ENCODE measurements at regions not wholly inside any gene's neighbourhood (a gene's known extent, or its start where the extent isn't known, plus 50 kb on each side); places are given as distances from the start of the nearest gene placed in this dataset.

DNA sequence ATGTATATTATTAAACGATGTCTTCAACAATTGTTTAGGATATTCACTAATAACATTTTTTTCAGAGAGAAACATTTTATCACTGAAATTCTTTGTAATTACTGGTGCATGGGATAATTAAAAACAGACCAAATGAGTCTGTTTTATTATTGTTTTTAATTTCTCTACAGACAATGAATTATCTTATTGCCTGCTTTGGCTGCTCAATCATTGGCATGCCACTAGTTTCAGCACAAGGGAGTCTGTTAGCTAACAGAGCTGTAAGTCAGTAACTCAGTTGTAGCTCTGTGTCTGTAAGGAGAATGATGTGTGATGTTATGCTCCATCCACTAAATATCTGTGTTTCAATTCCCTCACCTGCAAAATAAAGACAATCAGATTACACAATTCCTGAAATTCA is 443.9 kb downstream of the PRR16 start:
- intact Hi-C loops (cut with micrococcal nuclease), result no loop called here
- no peak overlapping the region for H3K4me2 ChIP-seq (replicated peaks; ENCODE audit: low read depth, low read length, poor library complexity, severe bottlenecking)
- Mint-ChIP-seq H3K27me3 (no peaks in the 10 kb centered on the region), H3K9me3 (ENCODE audit: insufficient read depth) (no peaks in the 10 kb centered on the region), H3K27ac (no peak overlapping the region), H3K4me3 (no peak overlapping the region), H3K4me1 (no peaks in the 10 kb centered on the region)
- no peak overlapping the region for H3K4me3 ChIP-seq (ENCODE audit: control extremely low read depth in 1 of 5, extremely low read depth in 1 of 5, insufficient read depth in 1 of 5, low read depth in 2 of 5, low read length in 4 of 5)
- no peaks in the 10 kb centered on the region for H3K9me3 ChIP-seq (ENCODE audit: control extremely low read depth in 1 of 3, control insufficient read depth in 2 of 3, insufficient read depth in 1 of 3, low read length in 2 of 3)
- H3K79me2 ChIP-seq (ENCODE audit: control insufficient read depth, insufficient read depth, low read length), result no peaks in the 10 kb centered on the region
- H3K36me3 ChIP-seq (replicated peaks in 1 of 2; ENCODE audit: control extremely low read depth in 1 of 2, control insufficient read depth in 1 of 2, extremely low read depth in 1 of 2, insufficient read depth in 2 of 2, low read length in 1 of 2), result no peaks in the 10 kb centered on the region
- WGBS (ENCODE audit: insufficient coverage), result no CpG with 5 or more reads among the region's 1 CpG
- no peaks in the 10 kb centered on the region for H4K20me1 ChIP-seq (ENCODE audit: control insufficient read depth, insufficient read depth, low read length, poor library complexity, severe bottlenecking)
- no peak overlapping the region for H3K9ac ChIP-seq (ENCODE audit: low read length)
- no peaks in the 10 kb centered on the region for H3K27me3 ChIP-seq (replicated peaks in 1 of 4; ENCODE audit: control extremely low read depth in 1 of 4, control insufficient read depth in 3 of 4, insufficient read depth in 4 of 4, low read length in 3 of 4)
- no peak overlapping the region for H2AFZ ChIP-seq (ENCODE audit: insufficient read depth, low read depth, low read length, poor library complexity, severe bottlenecking)
- no peak overlapping the region for H3K27ac ChIP-seq (ENCODE audit: low read length in 2 of 2)
- no peaks in the 10 kb centered on the region for H3K4me1 ChIP-seq (ENCODE audit: control insufficient read depth in 2 of 2, insufficient read depth in 2 of 2, low read length in 2 of 2)
- POLR2A ChIA-PET, result no interaction called here
- no peak for ATAC-seq (ENCODE audit: low read depth)
- CTCF ChIA-PET, result no interaction called here
- no peak for DNase-seq
- TF ChIP-seq EZH2 (IDR thresholded peaks at IDR 0.05; ENCODE audit: borderline replicate concordance, insufficient read depth, low read depth, low read length, poor library complexity, severe bottlenecking), result no peak
- TF ChIP-seq, protein P1, sequence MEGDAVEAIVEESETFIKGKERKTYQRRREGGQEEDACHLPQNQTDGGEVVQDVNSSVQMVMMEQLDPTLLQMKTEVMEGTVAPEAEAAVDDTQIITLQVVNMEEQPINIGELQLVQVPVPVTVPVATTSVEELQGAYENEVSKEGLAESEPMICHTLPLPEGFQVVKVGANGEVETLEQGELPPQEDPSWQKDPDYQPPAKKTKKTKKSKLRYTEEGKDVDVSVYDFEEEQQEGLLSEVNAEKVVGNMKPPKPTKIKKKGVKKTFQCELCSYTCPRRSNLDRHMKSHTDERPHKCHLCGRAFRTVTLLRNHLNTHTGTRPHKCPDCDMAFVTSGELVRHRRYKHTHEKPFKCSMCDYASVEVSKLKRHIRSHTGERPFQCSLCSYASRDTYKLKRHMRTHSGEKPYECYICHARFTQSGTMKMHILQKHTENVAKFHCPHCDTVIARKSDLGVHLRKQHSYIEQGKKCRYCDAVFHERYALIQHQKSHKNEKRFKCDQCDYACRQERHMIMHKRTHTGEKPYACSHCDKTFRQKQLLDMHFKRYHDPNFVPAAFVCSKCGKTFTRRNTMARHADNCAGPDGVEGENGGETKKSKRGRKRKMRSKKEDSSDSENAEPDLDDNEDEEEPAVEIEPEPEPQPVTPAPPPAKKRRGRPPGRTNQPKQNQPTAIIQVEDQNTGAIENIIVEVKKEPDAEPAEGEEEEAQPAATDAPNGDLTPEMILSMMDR (IDR thresholded peaks at IDR 0.05), result no peak

DNA sequence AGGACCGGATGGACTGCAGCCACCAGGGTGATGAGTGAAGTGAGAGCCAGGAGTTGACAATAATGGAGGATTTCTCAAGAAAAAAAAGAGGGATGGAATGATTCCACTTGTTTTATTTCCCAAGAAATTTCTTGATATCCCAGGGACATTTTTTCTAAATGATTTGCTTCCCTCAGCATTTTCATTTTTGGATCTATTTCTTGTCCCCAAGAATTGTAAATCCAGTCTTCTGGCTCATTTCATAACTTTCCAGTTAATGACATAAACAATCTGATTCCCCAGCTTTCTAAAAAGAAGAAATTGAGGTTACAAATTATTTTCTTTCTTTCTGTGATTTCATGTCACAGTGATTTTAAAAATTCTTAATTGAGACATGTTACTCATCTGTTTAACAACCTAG is 446.5 kb downstream of the PRR16 start:
- Histone ChIP-seq H3K9me3 (ENCODE audit: control extremely low read depth in 1 of 3, control insufficient read depth in 2 of 3, insufficient read depth in 1 of 3, low read length in 2 of 3) (no peaks in the 10 kb centered on the region), H3K27me3 (replicated peaks in 1 of 4; ENCODE audit: control extremely low read depth in 1 of 4, control insufficient read depth in 3 of 4, insufficient read depth in 4 of 4, low read length in 3 of 4) (no peaks in the 10 kb centered on the region), H3K9ac (ENCODE audit: low read length) (no peak overlapping the region), H3K36me3 (replicated peaks in 1 of 2; ENCODE audit: control extremely low read depth in 1 of 2, control insufficient read depth in 1 of 2, extremely low read depth in 1 of 2, insufficient read depth in 2 of 2, low read length in 1 of 2) (no peaks in the 10 kb centered on the region), H3K27ac (ENCODE audit: low read length in 2 of 2) (no peak overlapping the region), H3K79me2 (ENCODE audit: control insufficient read depth, insufficient read depth, low read length) (no peaks in the 10 kb centered on the region), H3K4me1 (ENCODE audit: control insufficient read depth in 2 of 2, insufficient read depth in 2 of 2, low read length in 2 of 2) (no peaks in the 10 kb centered on the region), H4K20me1 (ENCODE audit: control insufficient read depth, insufficient read depth, low read length, poor library complexity, severe bottlenecking) (no peaks in the 10 kb centered on the region), H3K4me3 (ENCODE audit: control extremely low read depth in 1 of 5, extremely low read depth in 1 of 5, insufficient read depth in 1 of 5, low read depth in 2 of 5, low read length in 4 of 5) (no peak overlapping the region), H2AFZ (ENCODE audit: insufficient read depth, low read depth, low read length, poor library complexity, severe bottlenecking) (no peak overlapping the region), H3K4me2 (replicated peaks; ENCODE audit: low read depth, low read length, poor library complexity, severe bottlenecking) (no peak overlapping the region)
- POLR2A ChIA-PET, result no interaction called here
- no peak for TF ChIP-seq EZH2 (IDR thresholded peaks at IDR 0.05; ENCODE audit: borderline replicate concordance, insufficient read depth, low read depth, low read length, poor library complexity, severe bottlenecking)
- TF ChIP-seq, protein P1 (IDR thresholded peaks at IDR 0.05), result no peak
- CTCF ChIA-PET, result no interaction called here
- no peaks in the 10 kb centered on the region for H3K9me3 Mint-ChIP-seq (ENCODE audit: insufficient read depth)
- H3K4me3 Mint-ChIP-seq, result no peak overlapping the region
- DNase-seq, result no peak
- no peaks in the 10 kb centered on the region for H3K27me3 Mint-ChIP-seq
- 67% methylated on average over 1 of the region's 1 CpG for WGBS (ENCODE audit: insufficient coverage)
- H3K4me1 Mint-ChIP-seq, result no peaks in the 10 kb centered on the region
- H3K27ac Mint-ChIP-seq, result no peak overlapping the region
- intact Hi-C loops (cut with micrococcal nuclease), result no loop called here
- no peak for ATAC-seq (ENCODE audit: low read depth)

Data from B cell (primary cell).